ENCODE measurements at regions not wholly inside any gene's neighbourhood (a gene's known extent, or its start where the extent isn't known, plus 50 kb on each side); places are given as distances from the start of the nearest gene placed in this dataset.
"Not testable (repeated sequence)": the region's sequence is repeated elsewhere in the genome, so short reads cannot be mapped to it uniquely, and the experiment has no call there.

- DNase-seq (ENCODE audit: low spot score), result peak; percentile 65
These were observed 124.4 kb upstream of the RNF32 start for GRCh38 chr7:156515911-156516790.

- no peak for DNase-seq (ENCODE audit: low spot score)
These were observed 125.7 kb upstream of the RNF32 start for GRCh38 chr7:156514851-156515250.

DNA sequence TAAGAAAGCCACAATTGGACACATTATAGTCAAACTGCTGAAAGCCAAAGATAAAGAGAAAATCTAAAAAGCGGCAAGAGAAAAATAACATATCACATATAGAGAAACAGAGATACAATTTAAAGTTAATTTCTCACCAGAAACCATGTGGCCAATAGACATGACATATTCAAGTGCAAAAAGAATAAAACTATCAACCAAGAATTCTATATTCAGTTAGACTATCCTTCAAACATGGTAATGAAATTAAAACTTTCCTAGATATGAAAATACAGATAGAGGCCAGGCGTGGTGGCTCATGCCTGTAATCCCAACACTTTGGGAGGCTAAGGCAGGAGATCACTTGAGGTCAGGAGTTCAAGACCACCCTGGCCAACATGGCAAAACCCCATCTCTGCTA, 129.1 kb upstream of the RNF32 start:
- DNase-seq (ENCODE audit: low spot score), result no peak

DNA sequence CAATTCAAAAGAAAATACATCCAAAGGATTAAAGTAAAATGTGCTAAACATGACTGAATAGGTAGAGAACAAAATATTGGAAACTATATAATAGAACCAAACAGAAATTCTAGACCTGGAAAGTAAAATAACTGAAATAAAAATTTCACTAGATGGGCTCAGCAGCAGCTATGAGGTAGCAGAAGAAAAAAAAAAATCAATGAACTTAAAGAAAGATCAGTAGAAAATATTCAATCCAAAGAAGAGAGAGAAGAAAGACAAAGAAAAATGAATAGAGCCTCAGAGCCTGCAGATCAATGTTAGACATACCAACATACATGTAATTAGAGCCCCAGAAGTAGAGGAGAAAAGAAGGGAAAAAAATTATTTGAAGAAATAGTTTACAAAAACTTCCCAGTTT, 129.6 kb upstream of the RNF32 start:
- DNase-seq (ENCODE audit: low spot score), result no peak

- DNase-seq (ENCODE audit: low spot score), result no peak
These were observed 131.4 kb upstream of the RNF32 start for GRCh38 chr7:156509216-156509615.

GRCh38 chr7:156505876-156506275, 134.7 kb upstream of the RNF32 start:
- DNase-seq (ENCODE audit: low spot score), result no peak

- DNase-seq (ENCODE audit: low spot score), result no peak
These were observed 135.7 kb upstream of the RNF32 start for GRCh38 chr7:156504687-156505545.

DNA sequence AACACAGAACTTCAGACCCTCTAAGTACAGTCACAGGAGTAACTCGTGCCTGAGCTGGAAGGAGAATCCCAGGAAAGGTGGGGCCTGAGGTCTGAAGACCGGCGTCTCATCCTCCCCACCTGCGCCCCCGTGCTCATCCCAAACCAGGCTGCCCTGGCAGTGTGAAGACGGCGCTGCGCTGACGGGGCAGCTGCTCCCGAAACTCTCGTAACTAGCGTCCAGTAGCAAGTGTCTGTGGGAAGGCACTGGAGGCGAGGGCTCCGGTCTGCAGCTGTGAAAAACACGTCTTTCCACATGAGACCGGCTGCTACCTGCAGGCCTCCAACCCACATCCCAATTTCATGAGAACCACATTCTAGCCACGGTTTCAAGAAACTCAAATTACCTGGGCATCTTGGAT, 136.6 kb upstream of the RNF32 start:
- DNase-seq (ENCODE audit: low spot score), result no peak

DNA sequence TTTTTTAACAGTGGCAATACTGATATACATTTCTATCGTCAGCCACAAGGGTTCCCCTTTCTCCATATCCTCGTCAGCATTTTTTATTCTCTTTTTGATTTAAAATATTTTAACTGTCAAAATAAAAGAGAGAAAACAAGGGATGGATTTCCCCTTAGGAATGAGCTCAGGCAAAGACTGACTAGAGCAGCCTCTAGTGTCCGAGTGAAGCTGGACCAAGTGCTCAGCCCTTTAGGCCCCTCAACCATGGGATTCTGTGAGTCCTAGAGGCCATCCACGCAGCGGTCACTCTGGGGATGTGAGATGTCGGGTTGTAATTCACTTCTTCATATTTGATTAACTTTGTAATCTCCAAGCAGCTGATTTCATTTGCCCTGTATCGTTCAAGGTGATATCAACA, 137.4 kb upstream of the RNF32 start:
- DNase-seq (ENCODE audit: low spot score), result no peak

DNA sequence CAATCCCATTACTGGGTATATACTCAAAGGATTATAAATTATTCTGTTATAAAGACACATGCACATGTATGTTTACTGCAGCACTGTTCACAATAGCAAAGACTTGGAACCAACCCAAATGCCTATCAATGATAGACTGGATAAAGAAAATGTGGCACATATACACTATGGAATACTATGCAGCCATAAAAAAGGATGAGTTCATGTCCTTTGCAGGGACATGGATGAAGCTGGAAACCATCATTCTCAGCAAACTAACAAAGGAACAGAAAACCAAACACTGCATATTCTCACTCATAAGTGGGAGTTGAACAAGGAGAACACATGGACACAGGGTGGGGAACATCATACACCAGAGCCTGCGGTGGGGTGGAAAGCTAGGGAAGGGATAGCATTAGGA, 138.8 kb upstream of the RNF32 start:
- not testable (repeated sequence) for DNase-seq (ENCODE audit: low spot score)

DNA sequence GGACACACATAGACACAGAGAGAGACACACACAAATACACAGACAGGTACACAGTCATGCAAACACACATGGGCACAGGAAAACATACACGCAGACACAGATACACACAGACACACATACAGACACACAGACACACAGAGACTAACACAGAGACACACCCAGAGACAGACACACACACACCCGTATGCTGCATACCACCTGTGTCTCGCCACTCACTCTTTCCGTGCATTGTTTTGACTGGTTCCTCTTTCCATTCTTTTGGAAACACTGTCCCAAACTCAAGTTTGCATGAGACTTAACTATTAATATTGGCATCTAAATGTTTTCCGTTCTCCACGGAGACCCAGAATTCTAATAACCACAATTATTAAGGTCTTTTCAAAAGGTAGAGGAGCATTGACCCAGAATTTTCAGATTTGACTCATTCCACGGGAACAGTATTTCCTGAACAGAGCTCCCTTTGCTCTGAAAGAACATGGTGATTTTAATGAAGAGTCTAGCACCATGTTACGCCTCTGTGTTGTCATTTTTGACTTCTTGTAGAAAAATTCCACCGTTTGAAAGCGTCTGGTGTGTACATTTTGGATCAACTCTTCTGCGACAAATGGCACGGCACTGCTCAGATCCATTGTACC, 141.2 kb upstream of the RNF32 start:
- DNase-seq (ENCODE audit: low spot score), result no peak

DNA sequence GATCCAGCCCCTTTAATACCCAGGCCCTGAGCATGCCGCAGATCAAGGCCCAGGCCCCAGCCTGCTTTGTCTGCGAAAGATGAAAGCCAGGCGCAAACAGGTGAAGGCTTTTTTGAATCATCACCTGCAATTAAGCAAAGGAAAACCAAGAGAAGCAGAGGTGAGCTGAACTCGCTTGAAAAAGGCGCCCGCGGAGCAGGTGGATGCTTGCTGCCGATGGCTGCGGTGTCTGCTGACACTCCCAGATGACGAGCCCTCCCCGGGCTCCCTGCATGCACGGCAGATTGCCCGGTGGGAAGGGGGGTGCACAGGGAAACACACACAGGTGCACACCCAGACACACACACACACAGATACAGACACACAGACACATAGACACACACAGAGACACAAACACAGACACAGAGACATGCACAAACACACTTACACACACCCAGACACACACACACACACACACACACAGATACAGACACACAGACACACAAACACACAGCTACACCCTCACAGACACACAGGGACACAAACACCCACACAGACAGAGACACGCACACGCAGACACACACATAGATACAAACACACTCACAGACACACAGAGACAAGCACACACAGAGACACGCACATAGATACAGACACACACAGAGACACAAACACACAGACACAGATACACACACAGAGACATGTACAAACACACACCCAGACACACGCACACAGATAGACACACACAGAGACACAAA, 142.6 kb upstream of the RNF32 start:
- DNase-seq (ENCODE audit: low spot score), result no peak

DNA sequence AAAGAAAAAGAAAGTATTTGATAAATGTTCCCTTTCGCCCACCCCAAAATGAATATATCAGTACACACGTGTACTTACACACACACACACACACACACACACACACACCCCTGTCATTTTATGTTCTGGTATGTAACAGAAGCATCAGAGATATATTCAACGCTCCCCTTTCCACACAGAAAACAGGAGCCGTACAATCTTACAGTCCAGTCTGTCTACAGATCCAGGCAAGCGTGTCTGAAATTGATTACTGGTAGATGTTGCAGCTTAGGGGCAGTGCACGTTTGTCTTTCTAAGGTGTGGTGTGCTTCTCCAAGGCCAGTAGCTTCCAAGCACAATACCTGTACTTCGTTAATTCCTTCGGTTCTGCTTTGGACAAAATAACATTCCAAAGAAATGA, 143.7 kb upstream of the RNF32 start:
- no peak for DNase-seq (ENCODE audit: low spot score)

GRCh38 chr7:156496363-156496769, 144.2 kb upstream of the RNF32 start:
- DNase-seq (ENCODE audit: low spot score), result no peak

GRCh38 chr7:156494960-156495359, 145.6 kb upstream of the RNF32 start:
- no peak for DNase-seq (ENCODE audit: low spot score)

DNA sequence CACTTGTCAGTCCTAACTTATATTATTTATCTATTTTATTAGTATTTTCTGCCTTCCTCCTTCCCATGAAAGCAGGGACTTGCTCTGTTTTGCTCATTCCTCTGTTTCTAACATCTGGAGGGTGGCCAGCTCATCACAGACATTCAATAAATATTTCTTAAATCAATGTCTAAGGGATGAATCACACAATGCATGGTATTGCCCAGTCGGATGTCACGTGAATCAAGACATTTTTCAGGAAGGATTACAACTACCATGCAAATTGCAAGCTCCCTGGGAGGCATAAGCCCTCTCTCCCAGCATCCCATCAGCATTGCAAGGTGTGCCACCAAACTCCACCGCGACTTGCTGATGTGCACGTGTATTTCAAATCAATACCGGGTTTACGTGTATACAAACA, 146.6 kb upstream of the RNF32 start:
- no peak for DNase-seq (ENCODE audit: low spot score)

DNA sequence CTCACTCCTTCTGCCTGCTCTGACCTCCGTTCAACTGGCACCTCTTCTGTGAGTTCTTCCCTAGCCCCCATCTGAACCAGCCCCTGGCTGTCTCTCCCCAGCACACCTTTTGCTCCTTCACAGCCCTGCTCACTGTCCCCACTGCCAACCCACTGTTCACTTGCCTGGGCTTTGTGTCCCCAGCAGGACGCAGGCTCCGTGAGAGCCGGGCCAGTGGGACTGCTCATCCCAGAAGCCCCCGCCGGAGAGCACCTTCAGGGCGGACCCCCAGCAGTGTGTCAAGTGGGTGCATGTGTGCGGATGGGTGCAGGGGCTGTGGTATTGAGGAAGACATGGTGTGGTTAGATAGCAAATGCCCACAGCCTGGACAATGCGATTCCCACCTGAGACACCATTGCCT, 148.4 kb upstream of the RNF32 start:
- DNase-seq (ENCODE audit: low spot score), result no peak

GRCh38 chr7:156491435-156491834, 149.1 kb upstream of the RNF32 start:
- no peak for DNase-seq (ENCODE audit: low spot score)

DNA sequence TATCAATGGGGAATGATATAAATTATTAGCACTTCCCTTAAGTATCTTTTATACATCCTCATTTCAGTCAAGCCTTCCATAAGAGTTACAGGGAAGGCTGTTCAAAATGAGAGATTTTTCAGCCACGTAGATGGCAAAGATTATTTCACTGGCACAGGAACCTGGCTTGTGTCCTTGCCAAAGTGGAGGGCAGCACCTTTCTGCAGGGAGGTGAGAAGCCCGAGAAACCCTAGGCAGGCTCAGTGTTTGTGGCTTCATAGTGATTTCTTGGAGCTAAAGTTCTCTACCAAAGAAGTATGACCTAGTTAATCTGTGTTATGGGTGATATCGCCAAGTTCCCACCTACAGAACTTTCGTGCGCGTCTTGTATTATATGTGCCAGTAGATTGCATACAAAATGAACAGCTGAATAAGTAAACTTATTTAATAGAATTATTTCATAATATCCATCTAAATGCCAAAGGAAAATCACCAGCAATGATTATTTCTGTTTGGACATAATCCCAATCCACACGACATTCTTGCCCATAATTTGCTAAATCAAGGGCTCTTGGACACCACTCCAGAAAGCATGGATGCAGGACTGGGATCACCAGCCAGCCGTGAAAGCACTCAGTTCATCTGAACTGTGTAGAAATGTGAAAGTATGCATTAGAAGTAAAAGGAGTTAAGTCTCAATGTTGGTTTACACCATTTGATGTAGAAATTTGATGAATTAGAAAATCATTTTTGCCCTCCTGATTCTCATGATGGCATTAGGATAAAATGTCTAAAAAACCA, 150.4 kb upstream of the RNF32 start:
- DNase-seq (ENCODE audit: low spot score), result no peak

DNA sequence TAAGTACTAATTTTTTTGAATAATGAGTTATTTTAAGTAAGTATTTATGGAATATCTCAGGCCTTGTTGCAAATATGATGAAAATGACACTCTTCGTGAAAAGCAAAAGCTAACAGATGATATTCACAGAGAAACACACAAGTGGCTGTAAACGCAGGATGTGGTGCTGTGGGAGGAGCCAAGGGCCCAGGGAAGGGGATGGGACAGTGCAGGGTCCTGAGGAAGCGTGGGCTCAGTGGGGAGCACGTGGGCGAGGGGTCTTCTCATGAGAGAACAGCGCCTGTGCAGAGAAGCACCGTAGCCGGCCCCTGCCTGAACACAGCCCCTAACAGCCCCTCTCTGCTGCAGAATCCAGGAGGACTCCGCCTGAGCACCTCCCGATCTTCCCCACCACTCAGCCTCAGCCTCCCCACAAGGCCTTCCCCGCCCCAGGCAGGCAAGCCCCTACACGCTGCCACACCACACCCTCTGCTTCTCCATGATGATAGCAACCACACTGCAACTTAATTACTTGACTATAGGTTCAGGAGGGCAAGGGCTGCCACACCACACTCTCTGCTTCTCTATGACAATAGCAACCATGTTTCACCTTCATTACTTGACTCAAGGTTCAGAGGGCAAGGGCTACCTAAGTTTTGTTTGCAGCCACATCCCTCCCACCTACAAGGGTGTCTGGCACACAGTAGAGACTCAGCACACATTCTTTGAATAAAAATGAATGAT, 152.6 kb upstream of the RNF32 start:
- DNase-seq (ENCODE audit: low spot score), result no peak

GRCh38 chr7:156480671-156481070, 159.9 kb upstream of the RNF32 start:
- DNase-seq (ENCODE audit: low spot score), result no peak

All from globus pallidus (tissue), 1 donor.